IPS DF 6.9 (cell line): ENCODE measurements at regions not wholly inside any gene's neighbourhood (a gene's known extent, or its start where the extent isn't known, plus 50 kb on each side); places are given as distances from the start of the nearest gene placed in this dataset.

Source experiments
- DNase-seq: peaks from one replicate; pipeline ENCODE4 v3.0.0-alpha.2; 2013; ENCODE audit warnings: low read depth, low spot score
- H3K27ac ChIP-seq: one replicate; pipeline ENCODE4 v1.5.1; 2013; ENCODE audit warnings: low read length, control low read depth
- H3K27me3 ChIP-seq: 2 replicates; pipeline ENCODE4 v1.6.1; 2013; ENCODE audit warnings: mild to moderate bottlenecking, low read length; ENCODE audit not compliant: control insufficient read depth, insufficient read depth
- H3K36me3 ChIP-seq: 2 replicates; pipeline ENCODE4 v1.6.1; 2013; ENCODE audit warnings: low read length; ENCODE audit not compliant: control insufficient read depth, insufficient read depth
- H3K4me1 ChIP-seq: 2 replicates; pipeline ENCODE4 v1.6.1; 2013; ENCODE audit warnings: low read length; ENCODE audit not compliant: control insufficient read depth, insufficient read depth
- H3K4me3 ChIP-seq: 2 replicates; pipeline ENCODE4 v1.5.1; 2013; ENCODE audit warnings: mild to moderate bottlenecking, low read length
- H3K9me3 ChIP-seq: 2 replicates; pipeline ENCODE4 v1.6.1; 2013; ENCODE audit warnings: low read length, inconsistent platforms; ENCODE audit not compliant: control insufficient read depth, insufficient read depth
- WGBS: extraction: QIAGEN DNeasy Blood & Tissue Kit; methylation state at CpG from one replicate; pipeline ENCODE4 v1.1.7; 2013; ENCODE audit warnings: mixed read lengths, missing lambda C conversion rate; ENCODE audit not compliant: insufficient read length, insufficient coverage; 5-methylcytosine and 5-hydroxymethylcytosine counted together

GRCh38 chr3:102016417-102016816 is 167.1 kb downstream of the NFKBIZ start:
- DNase-seq: no peak
- Histone ChIP-seq H3K27ac (no peak overlapping the region), H3K4me1 (no peaks in the 10 kb centered on the region), H3K9me3 (no peaks in the 10 kb centered on the region), H3K36me3 (no peaks in the 10 kb centered on the region), H3K27me3 (no peaks in the 10 kb centered on the region; the same call in 1 of the 2 replicates), H3K4me3 (no peak overlapping the region)
- no CpG with 5 or more reads among the region's 1 CpG for WGBS

DNA sequence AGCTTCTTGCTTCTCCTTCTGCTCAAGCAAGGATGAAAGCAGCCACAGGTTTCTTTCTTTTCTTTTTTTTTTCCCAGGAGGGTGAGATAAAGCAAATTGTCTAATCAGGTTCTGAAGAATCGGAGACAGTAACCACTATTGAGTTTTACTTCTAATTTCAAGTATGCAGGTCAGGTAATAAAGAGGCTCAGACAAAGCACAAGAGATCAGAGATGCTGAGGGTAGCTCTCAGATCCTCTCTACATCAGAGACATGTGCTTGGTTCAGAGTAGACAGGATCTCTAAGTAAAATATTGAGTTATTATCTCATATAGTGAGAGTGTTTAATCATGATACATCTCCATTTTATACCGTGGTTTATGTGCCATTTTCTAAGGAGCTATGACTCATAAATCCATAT is 168.5 kb downstream of the NFKBIZ start:
- H3K27ac ChIP-seq: no peak overlapping the region
- H3K4me3 ChIP-seq: no peak overlapping the region
- WGBS: no CpG with 5 or more reads among the region's 2 CpGs
- H3K9me3 ChIP-seq: no peaks in the 10 kb centered on the region
- no peaks in the 10 kb centered on the region; the same call in 1 of the 2 replicates for H3K27me3 ChIP-seq
- DNase-seq: no peak
- H3K36me3 ChIP-seq: no peaks in the 10 kb centered on the region
- no peaks in the 10 kb centered on the region for H3K4me1 ChIP-seq

DNA sequence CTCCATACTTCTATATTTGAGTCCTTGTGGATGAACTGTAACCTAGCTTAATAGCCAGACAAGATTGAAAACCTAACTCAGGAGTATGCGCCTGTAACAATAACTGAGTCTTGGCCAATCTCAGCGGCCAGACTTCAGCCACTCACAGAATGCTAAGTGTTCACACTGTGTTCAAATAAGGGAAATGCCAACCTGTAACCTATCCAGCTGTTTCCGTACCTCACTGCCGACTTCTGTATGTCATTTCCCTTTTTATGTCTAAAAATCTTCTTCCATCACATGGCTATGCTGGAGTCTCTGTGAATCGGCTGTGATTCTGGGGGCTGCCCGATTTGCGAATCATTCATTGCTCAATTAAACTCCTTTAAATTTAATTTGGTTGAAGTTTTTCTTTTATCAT is 169.2 kb downstream of the NFKBIZ start:
- Histone ChIP-seq H3K27me3 (no peaks in the 10 kb centered on the region; the same call in 1 of the 2 replicates), H3K4me3 (no peak overlapping the region), H3K4me1 (no peaks in the 10 kb centered on the region), H3K9me3 (no peaks in the 10 kb centered on the region), H3K36me3 (no peaks in the 10 kb centered on the region), H3K27ac (no peak overlapping the region)
- no peak for DNase-seq
- no CpG with 5 or more reads among the region's 7 CpGs for WGBS

- no peaks in the 10 kb centered on the region for H3K9me3 ChIP-seq
- H3K4me3 ChIP-seq: no peak overlapping the region
- no peak for DNase-seq
- no peak overlapping the region for H3K27ac ChIP-seq
- H3K36me3 ChIP-seq: no peaks in the 10 kb centered on the region
- no peaks in the 10 kb centered on the region; the same call in 1 of the 2 replicates for H3K27me3 ChIP-seq
- no peaks in the 10 kb centered on the region for H3K4me1 ChIP-seq
- WGBS: no CpG with 5 or more reads among the region's 1 CpG
Measured at GRCh38 chr3:102020735-102021134, 171.4 kb downstream of the NFKBIZ start.

- Histone ChIP-seq H3K4me3 (no peak overlapping the region), H3K4me1 (no peaks in the 10 kb centered on the region), H3K9me3 (no peaks in the 10 kb centered on the region), H3K27me3 (no peaks in the 10 kb centered on the region), H3K27ac (no peak overlapping the region), H3K36me3 (no peaks in the 10 kb centered on the region)
- no peak for DNase-seq
Measured at GRCh38 chr3:102024270-102024904, 175.1 kb downstream of the NFKBIZ start.

GRCh38 chr3:102025606-102026270 is 176.4 kb downstream of the NFKBIZ start:
- H3K9me3 ChIP-seq: no peaks in the 10 kb centered on the region
- H3K27me3 ChIP-seq: no peaks in the 10 kb centered on the region
- H3K4me3 ChIP-seq: no peak overlapping the region
- no peak for DNase-seq
- H3K36me3 ChIP-seq: no peaks in the 10 kb centered on the region
- WGBS: no CpG with 5 or more reads among the region's 2 CpGs
- H3K27ac ChIP-seq: no peak overlapping the region
- H3K4me1 ChIP-seq: no peaks in the 10 kb centered on the region

- Histone ChIP-seq H3K9me3 (no peaks in the 10 kb centered on the region), H3K36me3 (no peaks in the 10 kb centered on the region), H3K4me1 (no peaks in the 10 kb centered on the region), H3K4me3 (no peak overlapping the region), H3K27ac (no peak overlapping the region), H3K27me3 (no peaks in the 10 kb centered on the region)
- no CpG with 5 or more reads among the region's 4 CpGs for WGBS
- DNase-seq: no peak
Measured at GRCh38 chr3:102026656-102027055, 177.3 kb downstream of the NFKBIZ start.

DNA sequence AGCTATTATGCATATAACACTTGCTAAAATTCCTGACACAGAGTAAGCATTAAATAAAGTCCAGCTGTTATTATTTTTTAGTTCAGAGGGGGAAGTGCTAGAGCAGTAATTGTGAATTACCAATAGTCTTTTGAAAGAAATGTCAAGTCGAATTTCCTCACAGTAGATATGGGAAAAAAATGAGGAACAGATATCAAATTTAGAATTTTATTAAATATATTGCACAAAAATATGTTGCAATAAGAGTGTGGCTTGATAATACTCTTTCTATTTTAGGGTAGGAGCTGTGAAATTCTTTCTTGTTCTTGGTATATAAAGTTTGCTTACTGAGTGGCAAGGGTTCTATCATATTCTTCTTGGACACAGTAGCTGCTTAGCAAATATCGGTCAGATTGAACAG is 181.3 kb downstream of the NFKBIZ start:
- no peaks in the 10 kb centered on the region for H3K27me3 ChIP-seq
- no peak for DNase-seq
- H3K4me3 ChIP-seq: no peak overlapping the region
- H3K4me1 ChIP-seq: no peaks in the 10 kb centered on the region
- H3K9me3 ChIP-seq: no peaks in the 10 kb centered on the region
- H3K36me3 ChIP-seq: no peaks in the 10 kb centered on the region
- no CpG with 5 or more reads among the region's 2 CpGs for WGBS
- no peak overlapping the region for H3K27ac ChIP-seq

DNA sequence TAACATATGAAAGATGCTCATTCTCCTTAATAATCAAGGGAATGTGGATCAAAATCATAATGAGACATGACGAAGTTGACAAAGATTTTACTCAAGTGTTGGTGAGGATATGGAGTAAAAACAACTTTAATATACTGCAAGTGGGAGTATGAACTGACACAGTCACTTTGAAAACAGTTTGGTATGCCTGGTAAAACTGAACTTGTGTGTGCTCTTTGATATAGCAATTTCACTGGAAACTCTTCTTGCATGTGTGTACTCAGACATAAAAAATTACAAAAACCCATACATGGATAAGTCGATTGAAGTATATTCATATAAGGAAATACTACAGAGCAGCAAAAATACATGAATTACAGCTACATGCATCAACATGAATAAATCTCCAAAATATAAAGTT is 182.5 kb downstream of the NFKBIZ start:
- no peaks in the 10 kb centered on the region for H3K4me1 ChIP-seq
- no CpG with 5 or more reads among the region's 2 CpGs for WGBS

DNA sequence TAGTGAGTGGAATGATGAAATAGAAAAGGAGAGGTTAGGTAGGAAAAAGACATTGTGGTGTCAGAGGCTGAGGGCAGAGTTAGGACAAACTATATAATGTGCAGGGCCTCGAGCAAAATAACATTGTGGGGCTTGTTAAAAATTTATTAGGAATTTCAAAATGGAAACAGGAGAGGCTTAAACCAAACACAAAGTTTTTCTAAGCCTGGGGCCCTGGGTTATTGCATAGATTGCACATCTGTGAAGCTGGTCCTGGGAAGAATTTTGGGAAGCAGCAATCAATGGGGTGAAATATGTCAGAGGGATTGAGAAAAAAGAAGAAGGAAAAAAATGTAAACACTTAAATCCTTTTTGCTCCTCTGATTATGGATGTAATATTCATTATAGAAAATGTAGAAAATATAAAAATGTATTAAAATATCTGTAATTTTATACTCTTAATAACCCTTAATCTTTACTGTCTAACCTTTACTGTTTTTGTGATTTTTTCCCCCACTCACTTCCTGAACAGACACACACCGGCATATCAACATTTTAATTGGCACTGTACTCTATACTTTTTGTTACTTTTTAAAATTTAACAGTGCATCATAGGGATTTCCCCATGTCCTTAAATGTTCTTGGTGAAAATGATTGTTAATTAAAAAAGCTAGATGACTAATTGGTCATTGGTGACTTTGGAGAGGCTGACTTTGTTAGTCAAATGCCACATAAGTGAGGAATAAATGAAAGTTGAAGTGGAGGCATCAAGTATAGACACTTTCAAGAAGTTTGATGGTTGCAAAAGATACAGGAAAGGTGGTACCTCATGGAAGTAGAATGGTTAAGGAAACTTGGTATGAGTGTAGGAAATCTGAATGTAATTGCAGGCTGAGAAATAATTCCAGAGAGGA is 183.4 kb downstream of the NFKBIZ start:
- no peak overlapping the region for H3K27ac ChIP-seq
- no peaks in the 10 kb centered on the region for H3K27me3 ChIP-seq
- DNase-seq: no peak
- H3K4me3 ChIP-seq: no peak overlapping the region
- H3K9me3 ChIP-seq: no peaks in the 10 kb centered on the region
- H3K36me3 ChIP-seq: no peaks in the 10 kb centered on the region
- no CpG with 5 or more reads among the region's 2 CpGs for WGBS
- no peaks in the 10 kb centered on the region for H3K4me1 ChIP-seq

More for the DNA sequence above, 182.5 kb downstream of the NFKBIZ start:
- Histone ChIP-seq H3K4me3 (no peak overlapping the region), H3K36me3 (no peaks in the 10 kb centered on the region), H3K9me3 (no peaks in the 10 kb centered on the region), H3K27ac (no peak overlapping the region), H3K27me3 (no peaks in the 10 kb centered on the region)
- DNase-seq: no peak
